ENCODE measurements at regions not wholly inside any gene's neighbourhood (a gene's known extent, or its start where the extent isn't known, plus 50 kb on each side); places are given as distances from the start of the nearest gene placed in this dataset.
A peak's percentile ranks its signal among the peaks of the same experiment; 100 is the strongest.

- no peak for DNase-seq (ENCODE audit: low read depth in 2 of 2)
Measured at GRCh38 chr15:58324533-58324932, 107.3 kb upstream of the LIPC start.

GRCh38 chr15:58327958-58328357 is 103.8 kb upstream of the LIPC start:
- DNase-seq (ENCODE audit: low read depth in 2 of 2), result no peak

GRCh38 chr15:58329211-58329610 is 102.6 kb upstream of the LIPC start:
- no peak for DNase-seq (ENCODE audit: low read depth in 2 of 2)

GRCh38 chr15:58329781-58330671 is 101.8 kb upstream of the LIPC start:
- DNase-seq (ENCODE audit: low read depth in 2 of 2), result no peak

- DNase-seq (ENCODE audit: low read depth in 2 of 2), result no peak
Measured at GRCh38 chr15:58330741-58331559, 100.8 kb upstream of the LIPC start.

- DNase-seq (ENCODE audit: low read depth in 2 of 2), result no peak
Measured at GRCh38 chr15:58331560-58331912, 100.3 kb upstream of the LIPC start.

GRCh38 chr15:58331913-58332675 is 99.7 kb upstream of the LIPC start:
- peak; percentile 69 to 78 for DNase-seq (ENCODE audit: low read depth in 2 of 2)

- DNase-seq (ENCODE audit: low read depth in 2 of 2), result no peak
Measured at GRCh38 chr15:58332676-58333400, 99.0 kb upstream of the LIPC start.

GRCh38 chr15:58334803-58335202 is 97.0 kb upstream of the LIPC start:
- no peak for DNase-seq (ENCODE audit: low read depth in 2 of 2)

- DNase-seq (ENCODE audit: low read depth in 2 of 2), result no peak
Measured at GRCh38 chr15:58336161-58336560, 95.6 kb upstream of the LIPC start.

GRCh38 chr15:58340176-58340575 is 91.6 kb upstream of the LIPC start:
- DNase-seq (ENCODE audit: low read depth in 2 of 2), result no peak

- no peak for DNase-seq (ENCODE audit: low read depth in 2 of 2)
Measured at GRCh38 chr15:58342508-58342907, 89.3 kb upstream of the LIPC start.

GRCh38 chr15:58344213-58345070 is 87.3 kb upstream of the LIPC start:
- DNase-seq (ENCODE audit: low read depth in 2 of 2), result no peak

GRCh38 chr15:58346361-58346760 is 85.4 kb upstream of the LIPC start:
- DNase-seq (ENCODE audit: low read depth in 2 of 2), result no peak

- DNase-seq (ENCODE audit: low read depth in 2 of 2), result no peak
Measured at GRCh38 chr15:58348095-58348812, 83.5 kb upstream of the LIPC start.

GRCh38 chr15:58352026-58352929 is 79.5 kb upstream of the LIPC start:
- DNase-seq (ENCODE audit: low read depth in 2 of 2), result no peak

GRCh38 chr15:58355382-58355971 is 76.3 kb upstream of the LIPC start:
- DNase-seq (ENCODE audit: low read depth in 2 of 2), result no peak

- no peak for DNase-seq (ENCODE audit: low read depth in 2 of 2)
Measured at GRCh38 chr15:58355973-58356372, 75.8 kb upstream of the LIPC start.
